ENCODE measurements at regions not wholly inside any gene's neighbourhood (a gene's known extent, or its start where the extent isn't known, plus 50 kb on each side); places are given as distances from the start of the nearest gene placed in this dataset.

- Histone ChIP-seq H3K4me1 (ENCODE audit: control insufficient read depth, insufficient read depth, low read length) (no peaks in the 10 kb centered on the region), H3K9me3 (ENCODE audit: control insufficient read depth, insufficient read depth, low read depth, low read length) (no peaks in the 10 kb centered on the region), H3K36me3 (ENCODE audit: control insufficient read depth in 2 of 2, insufficient read depth in 1 of 2, low read length in 2 of 2) (no peaks in the 10 kb centered on the region), H3K4me3 (ENCODE audit: low read depth, low read length) (no peak overlapping the region), H3K27ac (ENCODE audit: extremely low read depth, low read depth, low read length) (no peak overlapping the region)
- ChIA-PET CTCF (no interaction called here), POLR2A (no interaction called here)
- TF ChIP-seq ZNF248 (tag by site-specific recombination; IDR thresholded peaks at IDR 0.05) = no peak
- TF ChIP-seq ZNF501 (tag by site-specific recombination; IDR thresholded peaks at IDR 0.05) = no peak
- TF ChIP-seq, protein P1, sequence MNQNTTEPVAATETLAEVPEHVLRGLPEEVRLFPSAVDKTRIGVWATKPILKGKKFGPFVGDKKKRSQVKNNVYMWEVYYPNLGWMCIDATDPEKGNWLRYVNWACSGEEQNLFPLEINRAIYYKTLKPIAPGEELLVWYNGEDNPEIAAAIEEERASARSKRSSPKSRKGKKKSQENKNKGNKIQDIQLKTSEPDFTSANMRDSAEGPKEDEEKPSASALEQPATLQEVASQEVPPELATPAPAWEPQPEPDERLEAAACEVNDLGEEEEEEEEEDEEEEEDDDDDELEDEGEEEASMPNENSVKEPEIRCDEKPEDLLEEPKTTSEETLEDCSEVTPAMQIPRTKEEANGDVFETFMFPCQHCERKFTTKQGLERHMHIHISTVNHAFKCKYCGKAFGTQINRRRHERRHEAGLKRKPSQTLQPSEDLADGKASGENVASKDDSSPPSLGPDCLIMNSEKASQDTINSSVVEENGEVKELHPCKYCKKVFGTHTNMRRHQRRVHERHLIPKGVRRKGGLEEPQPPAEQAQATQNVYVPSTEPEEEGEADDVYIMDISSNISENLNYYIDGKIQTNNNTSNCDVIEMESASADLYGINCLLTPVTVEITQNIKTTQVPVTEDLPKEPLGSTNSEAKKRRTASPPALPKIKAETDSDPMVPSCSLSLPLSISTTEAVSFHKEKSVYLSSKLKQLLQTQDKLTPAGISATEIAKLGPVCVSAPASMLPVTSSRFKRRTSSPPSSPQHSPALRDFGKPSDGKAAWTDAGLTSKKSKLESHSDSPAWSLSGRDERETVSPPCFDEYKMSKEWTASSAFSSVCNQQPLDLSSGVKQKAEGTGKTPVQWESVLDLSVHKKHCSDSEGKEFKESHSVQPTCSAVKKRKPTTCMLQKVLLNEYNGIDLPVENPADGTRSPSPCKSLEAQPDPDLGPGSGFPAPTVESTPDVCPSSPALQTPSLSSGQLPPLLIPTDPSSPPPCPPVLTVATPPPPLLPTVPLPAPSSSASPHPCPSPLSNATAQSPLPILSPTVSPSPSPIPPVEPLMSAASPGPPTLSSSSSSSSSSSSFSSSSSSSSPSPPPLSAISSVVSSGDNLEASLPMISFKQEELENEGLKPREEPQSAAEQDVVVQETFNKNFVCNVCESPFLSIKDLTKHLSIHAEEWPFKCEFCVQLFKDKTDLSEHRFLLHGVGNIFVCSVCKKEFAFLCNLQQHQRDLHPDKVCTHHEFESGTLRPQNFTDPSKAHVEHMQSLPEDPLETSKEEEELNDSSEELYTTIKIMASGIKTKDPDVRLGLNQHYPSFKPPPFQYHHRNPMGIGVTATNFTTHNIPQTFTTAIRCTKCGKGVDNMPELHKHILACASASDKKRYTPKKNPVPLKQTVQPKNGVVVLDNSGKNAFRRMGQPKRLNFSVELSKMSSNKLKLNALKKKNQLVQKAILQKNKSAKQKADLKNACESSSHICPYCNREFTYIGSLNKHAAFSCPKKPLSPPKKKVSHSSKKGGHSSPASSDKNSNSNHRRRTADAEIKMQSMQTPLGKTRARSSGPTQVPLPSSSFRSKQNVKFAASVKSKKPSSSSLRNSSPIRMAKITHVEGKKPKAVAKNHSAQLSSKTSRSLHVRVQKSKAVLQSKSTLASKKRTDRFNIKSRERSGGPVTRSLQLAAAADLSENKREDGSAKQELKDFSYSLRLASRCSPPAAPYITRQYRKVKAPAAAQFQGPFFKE (tag by site-specific recombination; IDR thresholded peaks at IDR 0.05; ENCODE audit: borderline replicate concordance) = no peak
- no peak for TF ChIP-seq KLF1 (tag by site-specific recombination; IDR thresholded peaks at IDR 0.05)
These were observed 1390.5 kb upstream of the ZEB2 start for GRCh38 chr2:145910416-145910815.

DNA sequence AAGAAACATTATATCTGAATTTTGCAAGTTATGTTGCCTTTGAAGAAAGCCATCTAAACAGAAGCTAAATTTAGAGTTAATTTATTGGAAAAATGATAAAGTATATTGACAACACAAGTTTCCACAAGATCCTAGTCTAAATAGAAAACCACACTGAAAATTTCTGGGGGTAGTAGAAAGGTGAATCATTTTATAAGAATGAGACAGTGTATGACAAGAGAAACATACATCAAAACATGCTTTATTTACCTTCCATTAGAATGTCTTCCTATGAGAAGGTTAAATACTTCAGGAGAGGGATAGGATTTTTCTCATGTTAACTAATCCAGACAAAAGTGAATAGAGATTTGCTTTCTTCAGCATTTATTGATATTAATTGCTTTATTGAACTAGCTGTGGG, 1389.8 kb upstream of the ZEB2 start:
- TF ChIP-seq, protein P2, sequence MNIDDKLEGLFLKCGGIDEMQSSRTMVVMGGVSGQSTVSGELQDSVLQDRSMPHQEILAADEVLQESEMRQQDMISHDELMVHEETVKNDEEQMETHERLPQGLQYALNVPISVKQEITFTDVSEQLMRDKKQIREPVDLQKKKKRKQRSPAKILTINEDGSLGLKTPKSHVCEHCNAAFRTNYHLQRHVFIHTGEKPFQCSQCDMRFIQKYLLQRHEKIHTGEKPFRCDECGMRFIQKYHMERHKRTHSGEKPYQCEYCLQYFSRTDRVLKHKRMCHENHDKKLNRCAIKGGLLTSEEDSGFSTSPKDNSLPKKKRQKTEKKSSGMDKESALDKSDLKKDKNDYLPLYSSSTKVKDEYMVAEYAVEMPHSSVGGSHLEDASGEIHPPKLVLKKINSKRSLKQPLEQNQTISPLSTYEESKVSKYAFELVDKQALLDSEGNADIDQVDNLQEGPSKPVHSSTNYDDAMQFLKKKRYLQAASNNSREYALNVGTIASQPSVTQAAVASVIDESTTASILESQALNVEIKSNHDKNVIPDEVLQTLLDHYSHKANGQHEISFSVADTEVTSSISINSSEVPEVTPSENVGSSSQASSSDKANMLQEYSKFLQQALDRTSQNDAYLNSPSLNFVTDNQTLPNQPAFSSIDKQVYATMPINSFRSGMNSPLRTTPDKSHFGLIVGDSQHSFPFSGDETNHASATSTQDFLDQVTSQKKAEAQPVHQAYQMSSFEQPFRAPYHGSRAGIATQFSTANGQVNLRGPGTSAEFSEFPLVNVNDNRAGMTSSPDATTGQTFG (tag by site-specific recombination; IDR thresholded peaks at IDR 0.05; ENCODE audit: borderline replicate concordance) = no peak
- TF ChIP-seq ZNF19 (tag by site-specific recombination; IDR thresholded peaks at IDR 0.05; ENCODE audit: low read depth) = no peak
- no peak for TF ChIP-seq ZNF280D (tag by site-specific recombination; IDR thresholded peaks at IDR 0.05)
- no peak overlapping the region for H3K4me3 ChIP-seq (ENCODE audit: low read depth, low read length)
- H3K27ac ChIP-seq (ENCODE audit: extremely low read depth, low read depth, low read length) = no peak overlapping the region
- H3K4me1 ChIP-seq (ENCODE audit: control insufficient read depth, insufficient read depth, low read length) = no peaks in the 10 kb centered on the region
- H3K9me3 ChIP-seq (ENCODE audit: control insufficient read depth, insufficient read depth, low read depth, low read length) = no peaks in the 10 kb centered on the region
- H3K36me3 ChIP-seq (ENCODE audit: control insufficient read depth in 2 of 2, insufficient read depth in 1 of 2, low read length in 2 of 2) = no peaks in the 10 kb centered on the region
- ChIA-PET CTCF (interaction anchor here (0.6 kb wide), 1 partner anchor 28 kb away, joined by 3 read pairs; no protein-coding TSS in a partner anchor), POLR2A (no interaction called here)

DNA sequence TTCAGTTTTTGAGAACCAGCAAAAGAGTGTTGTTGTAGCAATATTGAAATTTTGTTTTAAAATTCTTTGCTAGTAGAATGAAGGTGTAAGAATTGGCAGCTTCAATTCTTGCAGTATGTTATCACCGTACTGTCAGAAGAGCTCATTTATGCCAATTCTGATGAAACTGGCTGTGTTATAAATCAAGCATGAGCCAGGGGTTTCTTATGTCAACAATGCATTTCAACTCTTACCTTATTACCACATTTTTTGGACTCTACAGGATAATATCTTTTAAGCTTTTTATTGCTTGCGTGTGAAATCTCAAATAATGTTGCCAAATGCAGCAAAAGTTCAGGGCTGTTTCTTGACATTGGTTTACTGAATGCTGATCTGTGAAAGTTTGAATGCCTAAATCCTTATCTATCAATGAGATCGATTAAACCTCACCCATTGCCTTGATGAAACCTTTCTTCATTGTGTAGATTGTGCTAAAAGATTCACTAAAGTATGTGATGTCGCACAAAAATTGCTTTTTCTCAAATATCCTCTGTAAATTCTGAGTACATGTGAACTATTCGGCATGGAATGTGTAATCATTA, 1389.3 kb upstream of the ZEB2 start:
- POLR2A ChIA-PET = no interaction called here
- H3K4me3 ChIP-seq (ENCODE audit: low read depth, low read length) = no peak overlapping the region
- TF ChIP-seq OSR2 (tag by site-specific recombination; IDR thresholded peaks at IDR 0.05) (no peak), ZNF266 (tag by site-specific recombination; IDR thresholded peaks at IDR 0.05; ENCODE audit: low read depth) (no peak), ZNF37A (tag by site-specific recombination; IDR thresholded peaks at IDR 0.05) (no peak), WT1 (tag by site-specific recombination; IDR thresholded peaks at IDR 0.05) (no peak), GLIS2 (tag by site-specific recombination; IDR thresholded peaks at IDR 0.05) (no peak), ZNF530 (tag by site-specific recombination; IDR thresholded peaks at IDR 0.05; ENCODE audit: low read depth) (no peak), TRIM28 (IDR thresholded peaks at IDR 0.05; ENCODE audit: borderline replicate concordance, low read length) (no peak), ZNF146 (tag by site-specific recombination; IDR thresholded peaks at IDR 0.05) (no peak), ZFP37 (tag by site-specific recombination; IDR thresholded peaks at IDR 0.05) (no peak), ZFP3 (tag by site-specific recombination; IDR thresholded peaks at IDR 0.05; ENCODE audit: low read depth) (no peak), ZNF112 (tag by site-specific recombination; IDR thresholded peaks at IDR 0.05) (no peak)
- TF ChIP-seq, protein P3, sequence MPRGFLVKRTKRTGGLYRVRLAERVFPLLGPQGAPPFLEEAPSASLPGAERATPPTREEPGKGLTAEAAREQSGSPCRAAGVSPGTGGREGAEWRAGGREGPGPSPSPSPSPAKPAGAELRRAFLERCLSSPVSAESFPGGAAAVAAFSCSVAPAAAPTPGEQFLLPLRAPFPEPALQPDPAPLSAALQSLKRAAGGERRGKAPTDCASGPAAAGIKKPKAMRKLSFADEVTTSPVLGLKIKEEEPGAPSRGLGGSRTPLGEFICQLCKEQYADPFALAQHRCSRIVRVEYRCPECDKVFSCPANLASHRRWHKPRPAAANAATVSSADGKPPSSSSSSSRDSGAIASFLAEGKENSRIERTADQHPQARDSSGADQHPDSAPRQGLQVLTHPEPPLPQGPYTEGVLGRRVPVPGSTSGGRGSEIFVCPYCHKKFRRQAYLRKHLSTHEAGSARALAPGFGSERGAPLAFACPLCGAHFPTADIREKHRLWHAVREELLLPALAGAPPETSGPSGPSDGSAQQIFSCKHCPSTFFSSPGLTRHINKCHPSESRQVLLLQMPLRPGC (tag by site-specific recombination; IDR thresholded peaks at IDR 0.05) = no peak

More for the DNA sequence above, 1389.3 kb upstream of the ZEB2 start:
- CTCF ChIA-PET = interaction anchor here (0.6 kb wide), 1 partner anchor 28 kb away, joined by 3 read pairs; no protein-coding TSS in a partner anchor
- Histone ChIP-seq H3K27ac (ENCODE audit: extremely low read depth, low read depth, low read length) (no peak overlapping the region), H3K4me1 (ENCODE audit: control insufficient read depth, insufficient read depth, low read length) (no peaks in the 10 kb centered on the region), H3K36me3 (ENCODE audit: control insufficient read depth in 2 of 2, insufficient read depth in 1 of 2, low read length in 2 of 2) (no peaks in the 10 kb centered on the region), H3K9me3 (ENCODE audit: control insufficient read depth, insufficient read depth, low read depth, low read length) (no peaks in the 10 kb centered on the region)

All from HEK293 (cell line).